Neural crest cell (in vitro differentiated cells): ENCODE measurements at regions not wholly inside any gene's neighbourhood (a gene's known extent, or its start where the extent isn't known, plus 50 kb on each side); places are given as distances from the start of the nearest gene placed in this dataset.

ENCODE experiments used
- DNase-seq: peaks from one replicate; pipeline ENCODE4 v3.0.0; 2021; ENCODE audit warnings: low read depth, mixed read lengths, low spot score
- H3K27ac Mint-ChIP-seq: one replicate; pipeline ENCODE4 v1.8.0; 2021; ENCODE audit warnings: mild to moderate bottlenecking, mixed read lengths; ENCODE audit not compliant: unreplicated experiment
- H3K27me3 Mint-ChIP-seq: 2 replicates; pipeline ENCODE4 v1.8.0; 2021; ENCODE audit warnings: low read depth, mild to moderate bottlenecking, mixed read lengths
- H3K36me3 Mint-ChIP-seq: 2 replicates; pipeline ENCODE4 v1.8.0; 2021; ENCODE audit warnings: low read depth, mild to moderate bottlenecking, mixed read lengths
- H3K4me1 Mint-ChIP-seq: 2 replicates; pipeline ENCODE4 v1.8.0; 2021; ENCODE audit warnings: mixed read lengths
- H3K4me3 Mint-ChIP-seq: one replicate; pipeline ENCODE4 v1.8.0; 2021; ENCODE audit warnings: mild to moderate bottlenecking, mixed read lengths
- H3K9me3 Mint-ChIP-seq: 2 replicates; pipeline ENCODE4 v1.8.0; 2021; ENCODE audit warnings: mixed read lengths
- TF ChIP-seq, protein P1 (sequence below): fragments of 200-600 bp; sonication (generic); conservative IDR thresholded peaks from 2 replicates; pipeline ENCODE4 v1.5.0; 2021; ENCODE audit warnings: antibody characterized with exemption, mild to moderate bottlenecking

DNA sequence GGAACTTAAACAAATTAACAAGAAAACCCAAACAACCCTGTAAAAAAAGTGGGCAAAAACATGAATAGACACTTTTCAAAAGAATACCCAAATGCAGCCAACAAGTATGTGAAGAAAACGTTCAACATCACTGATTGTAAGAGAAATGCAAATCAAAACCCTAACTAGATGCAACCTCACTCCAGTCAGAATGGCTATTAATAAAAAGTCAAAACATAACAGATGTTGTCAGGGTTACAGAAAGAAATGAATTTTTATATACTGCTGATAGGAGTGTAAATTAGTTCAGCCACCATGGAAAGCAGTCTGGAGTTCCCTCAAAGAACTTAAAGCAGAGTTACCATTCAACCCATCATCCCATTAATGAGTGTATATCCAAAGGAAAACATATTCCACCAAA, 479.0 kb downstream of the MTRR start:
- H3K4me1 Mint-ChIP-seq, result no peaks in the 10 kb centered on the region
- H3K4me3 Mint-ChIP-seq, result no peak overlapping the region
- peaks cover 15% of the 10 kb centered on the region for H3K9me3 Mint-ChIP-seq
- no peak overlapping the region for H3K27ac Mint-ChIP-seq
- DNase-seq, result no peak
- H3K27me3 Mint-ChIP-seq, result no peaks in the 10 kb centered on the region
- TF ChIP-seq, protein P1, sequence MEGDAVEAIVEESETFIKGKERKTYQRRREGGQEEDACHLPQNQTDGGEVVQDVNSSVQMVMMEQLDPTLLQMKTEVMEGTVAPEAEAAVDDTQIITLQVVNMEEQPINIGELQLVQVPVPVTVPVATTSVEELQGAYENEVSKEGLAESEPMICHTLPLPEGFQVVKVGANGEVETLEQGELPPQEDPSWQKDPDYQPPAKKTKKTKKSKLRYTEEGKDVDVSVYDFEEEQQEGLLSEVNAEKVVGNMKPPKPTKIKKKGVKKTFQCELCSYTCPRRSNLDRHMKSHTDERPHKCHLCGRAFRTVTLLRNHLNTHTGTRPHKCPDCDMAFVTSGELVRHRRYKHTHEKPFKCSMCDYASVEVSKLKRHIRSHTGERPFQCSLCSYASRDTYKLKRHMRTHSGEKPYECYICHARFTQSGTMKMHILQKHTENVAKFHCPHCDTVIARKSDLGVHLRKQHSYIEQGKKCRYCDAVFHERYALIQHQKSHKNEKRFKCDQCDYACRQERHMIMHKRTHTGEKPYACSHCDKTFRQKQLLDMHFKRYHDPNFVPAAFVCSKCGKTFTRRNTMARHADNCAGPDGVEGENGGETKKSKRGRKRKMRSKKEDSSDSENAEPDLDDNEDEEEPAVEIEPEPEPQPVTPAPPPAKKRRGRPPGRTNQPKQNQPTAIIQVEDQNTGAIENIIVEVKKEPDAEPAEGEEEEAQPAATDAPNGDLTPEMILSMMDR, result no peak
- peaks cover 15% of the 10 kb centered on the region for H3K36me3 Mint-ChIP-seq

DNA sequence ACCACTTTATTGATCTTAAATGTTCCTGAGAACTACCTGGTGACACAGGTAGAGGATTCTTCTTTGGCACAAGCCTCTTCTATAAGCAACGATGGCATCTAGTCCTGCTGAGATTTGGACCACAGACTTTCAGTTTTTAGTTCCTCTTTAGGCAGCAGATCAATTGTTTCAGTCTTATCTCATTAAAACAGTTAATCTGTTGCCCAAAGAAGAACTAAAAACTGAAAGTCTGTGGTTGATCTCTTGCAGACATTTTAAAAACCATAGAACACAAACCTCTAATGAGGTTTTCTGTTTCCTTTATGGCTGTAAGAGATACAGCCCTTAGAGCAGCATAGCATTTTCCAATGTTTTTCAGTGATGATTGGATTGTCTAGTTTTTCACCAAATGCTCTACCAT, 480.9 kb downstream of the MTRR start:
- DNase-seq, result no peak
- Mint-ChIP-seq H3K9me3 (peaks cover 14% of the 10 kb centered on the region), H3K4me1 (no peaks in the 10 kb centered on the region), H3K4me3 (no peak overlapping the region), H3K27ac (no peak overlapping the region), H3K36me3 (peaks cover 12% of the 10 kb centered on the region), H3K27me3 (no peaks in the 10 kb centered on the region)
- TF ChIP-seq, protein P1, result no peak

DNA sequence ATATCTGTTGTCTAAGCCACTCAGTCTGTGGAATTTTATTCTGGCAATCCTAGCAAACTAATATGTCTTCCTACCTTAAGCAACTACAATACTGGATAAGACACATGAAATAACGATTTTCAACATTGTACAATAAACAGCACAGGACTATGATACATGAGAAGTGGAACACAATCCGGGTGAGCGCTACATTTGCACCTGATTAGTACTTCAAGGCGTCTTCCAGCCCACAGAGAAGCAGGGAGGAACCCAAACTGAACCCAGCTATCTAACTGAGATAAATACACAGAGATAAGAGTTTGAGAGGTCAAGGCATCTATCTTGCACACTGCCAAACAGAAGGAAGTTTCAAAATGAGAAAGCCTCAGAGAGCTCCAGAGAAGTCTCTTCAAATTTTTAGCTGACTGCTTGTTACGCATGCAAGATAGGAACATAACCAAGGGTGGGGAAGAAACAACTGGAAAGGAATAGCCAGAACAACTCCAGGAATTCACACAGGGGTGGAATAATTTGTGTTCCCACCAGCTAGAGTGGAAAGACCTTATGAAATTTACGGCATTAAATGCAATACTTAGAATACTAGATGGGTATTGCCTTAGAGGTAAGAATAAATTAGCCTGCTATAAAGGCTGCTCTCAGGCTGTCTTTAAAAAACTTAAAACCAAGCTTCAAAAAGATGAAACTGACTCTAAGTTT, 481.8 kb downstream of the MTRR start:
- Mint-ChIP-seq H3K27ac (no peak overlapping the region), H3K27me3 (no peaks in the 10 kb centered on the region), H3K36me3 (peaks cover 8% of the 10 kb centered on the region), H3K4me3 (no peak overlapping the region), H3K9me3 (peaks cover 8% of the 10 kb centered on the region), H3K4me1 (no peaks in the 10 kb centered on the region)
- DNase-seq, result no peak
- TF ChIP-seq, protein P1, result no peak

DNA sequence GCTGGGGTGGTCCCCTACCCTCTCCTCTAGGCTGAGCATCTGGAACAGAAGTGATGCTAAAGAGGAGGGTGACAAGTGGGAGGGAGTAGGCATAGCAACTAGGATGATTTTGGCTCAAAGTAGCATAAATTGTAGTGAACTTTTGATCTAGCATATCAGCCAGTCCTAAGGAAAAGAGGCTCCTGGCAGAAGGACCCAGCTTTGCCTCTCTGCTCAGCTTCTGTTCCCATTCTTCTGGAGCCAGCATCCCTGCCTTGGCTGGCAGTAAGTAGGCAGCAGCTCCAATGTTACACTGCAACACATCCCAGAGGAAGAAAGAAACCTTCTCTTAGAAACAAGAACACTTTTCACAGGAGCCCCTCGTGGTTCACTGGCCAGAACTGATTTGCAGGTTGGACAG, 487.0 kb downstream of the MTRR start:
- no peak for DNase-seq
- Mint-ChIP-seq H3K27ac (no peak overlapping the region), H3K27me3 (no peaks in the 10 kb centered on the region), H3K4me3 (no peak overlapping the region), H3K9me3 (peaks cover 6% of the 10 kb centered on the region), H3K4me1 (no peaks in the 10 kb centered on the region), H3K36me3 (no peaks in the 10 kb centered on the region)
- TF ChIP-seq, protein P1, result no peak

DNA sequence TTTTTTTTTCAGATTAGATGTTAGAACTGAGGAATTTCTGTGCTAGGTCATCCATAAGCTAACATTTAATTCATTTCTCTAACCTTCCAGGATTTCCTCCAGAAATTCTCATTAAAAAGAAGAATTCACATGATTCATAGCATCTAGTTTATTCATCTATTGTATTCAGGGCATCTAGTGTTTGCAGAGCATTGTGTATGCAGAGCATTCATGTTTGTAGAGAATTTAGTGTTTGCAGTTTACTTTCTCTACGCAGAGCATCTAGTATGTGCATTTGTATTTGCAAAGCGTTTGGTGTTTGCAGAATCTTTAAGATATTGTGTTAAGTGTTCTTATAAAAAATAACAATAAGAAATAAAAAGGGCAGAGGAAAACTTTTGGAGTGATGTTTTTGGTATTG, 491.1 kb downstream of the MTRR start:
- TF ChIP-seq, protein P1, result no peak
- Mint-ChIP-seq H3K4me3 (no peak overlapping the region), H3K27ac (no peak overlapping the region), H3K27me3 (no peaks in the 10 kb centered on the region), H3K4me1 (no peaks in the 10 kb centered on the region), H3K36me3 (no peaks in the 10 kb centered on the region), H3K9me3 (peaks cover 4% of the 10 kb centered on the region)
- DNase-seq, result no peak
